Mesenchymal stem cell (in vitro differentiated cells and primary cell): ENCODE measurements at regions not wholly inside any gene's neighbourhood (a gene's known extent, or its start where the extent isn't known, plus 50 kb on each side); places are given as distances from the start of the nearest gene placed in this dataset.

Source experiments
- DNase-seq: peaks from one replicate; pipeline ENCODE4 v3.0.0-alpha.2; 2013
- H2AFZ ChIP-seq: one replicate; pipeline ENCODE4 v1.6.1; 2013; ENCODE audit warnings: low read depth, mild to moderate bottlenecking, control low read depth, inconsistent platforms, low read length, moderate library complexity
- H2AK5ac ChIP-seq: 2 replicates; pipeline ENCODE4 v1.6.1; 2013; ENCODE audit warnings: low read length, moderate library complexity, mild to moderate bottlenecking, inconsistent platforms; ENCODE audit not compliant: severe bottlenecking
- H2BK120ac ChIP-seq: one replicate; pipeline ENCODE4 v1.6.1; 2013; ENCODE audit warnings: low read depth, mild to moderate bottlenecking, inconsistent platforms, low read length, moderate library complexity
- H2BK12ac ChIP-seq, 2 experiments: one replicate each; pipeline ENCODE4 v1.6.1; 2013; ENCODE audit warnings: inconsistent platforms in 2 of 2, low read length in 2 of 2, mild to moderate bottlenecking in 2 of 2, moderate library complexity in 2 of 2, control low read depth in 1 of 2
- H2BK15ac ChIP-seq: one replicate; pipeline ENCODE4 v1.6.1; 2013; ENCODE audit warnings: mild to moderate bottlenecking, low read depth, inconsistent platforms; ENCODE audit not compliant: poor library complexity, severe bottlenecking
- H2BK5ac ChIP-seq: 2 replicates; pipeline ENCODE4 v1.6.1; 2013; ENCODE audit warnings: low read depth, mild to moderate bottlenecking, low read length, control low read depth, inconsistent platforms; ENCODE audit not compliant: poor library complexity, severe bottlenecking
- H3K14ac ChIP-seq, 2 experiments: one replicate each; pipeline ENCODE4 v1.6.1; 2013; ENCODE audit warnings: inconsistent platforms in 2 of 2, low read length in 2 of 2, control low read depth in 1 of 2, mild to moderate bottlenecking in 1 of 2, moderate library complexity in 1 of 2
- H3K18ac ChIP-seq, 2 experiments: one replicate each; pipeline ENCODE4 v1.6.1; 2013; ENCODE audit warnings: inconsistent platforms in 2 of 2, low read length in 2 of 2, control low read depth in 1 of 2, low read depth in 1 of 2, mild to moderate bottlenecking in 1 of 2
- H3K23ac ChIP-seq, 2 experiments: one replicate each; pipeline ENCODE4 v1.6.1; 2013; ENCODE audit warnings: inconsistent platforms in 2 of 2, low read length in 2 of 2, mild to moderate bottlenecking in 2 of 2, moderate library complexity in 2 of 2, control low read depth in 1 of 2
- H3K27ac ChIP-seq: 2 replicates; pipeline ENCODE4 v1.5.1; 2013; ENCODE audit warnings: mild to moderate bottlenecking, moderate library complexity, low read length, control low read depth, inconsistent platforms; ENCODE audit not compliant: poor library complexity, severe bottlenecking
- H3K27me3 ChIP-seq, 2 experiments: 2 replicates each; pipeline versions ENCODE4 v1.6.1 to v1.7.0; 2013; ENCODE audit warnings: low read length in 2 of 2, mild to moderate bottlenecking in 2 of 2, moderate library complexity in 2 of 2, control low read depth in 1 of 2, inconsistent platforms in 1 of 2; ENCODE audit not compliant: control insufficient read depth in 1 of 2, insufficient read depth in 1 of 2
- H3K36me3 ChIP-seq, 2 experiments: 2 replicates each; pipeline versions ENCODE4 v1.6.1 to v1.7.0; 2013; ENCODE audit warnings: low read length in 2 of 2, control low read depth in 1 of 2, inconsistent platforms in 1 of 2, low read depth in 1 of 2, mild to moderate bottlenecking in 1 of 2; ENCODE audit not compliant: insufficient read depth in 2 of 2, control insufficient read depth in 1 of 2
- H3K4ac ChIP-seq, 2 experiments: one replicate each; pipeline ENCODE4 v1.6.1; 2013; ENCODE audit warnings: inconsistent platforms in 2 of 2, low read length in 2 of 2, mild to moderate bottlenecking in 2 of 2, moderate library complexity in 2 of 2, control low read depth in 1 of 2, low read depth in 1 of 2
- H3K4me1 ChIP-seq: 2 replicates; pipeline ENCODE4 v1.6.1; 2013; ENCODE audit warnings: low read depth, low read length, control low read depth; ENCODE audit not compliant: control insufficient read depth, insufficient read depth
- H3K4me2 ChIP-seq: 2 replicates; pipeline ENCODE4 v1.6.1; 2013; ENCODE audit warnings: low read length, mild to moderate bottlenecking, inconsistent platforms; ENCODE audit not compliant: poor library complexity, severe bottlenecking
- H3K4me3 ChIP-seq, 2 experiments: 2 replicates each; pipeline versions ENCODE4 v1.5.1 to v1.7.0; 2013; ENCODE audit warnings: low read length in 2 of 2, mild to moderate bottlenecking in 2 of 2, control low read depth in 1 of 2, low read depth in 1 of 2; ENCODE audit not compliant: insufficient read depth in 1 of 2
- H3K79me1 ChIP-seq: replicated peaks from 2 replicates; pipeline ENCODE4 v1.6.1; 2013; ENCODE audit warnings: mild to moderate bottlenecking, control low read depth, low read length, inconsistent platforms; ENCODE audit not compliant: poor library complexity, severe bottlenecking
- H3K9ac ChIP-seq: 2 replicates; pipeline ENCODE4 v1.7.0; 2013; ENCODE audit warnings: mild to moderate bottlenecking, low read length, moderate library complexity
- H3K9me3 ChIP-seq: 2 replicates; pipeline ENCODE4 v1.7.0; 2013; ENCODE audit warnings: mild to moderate bottlenecking, low read length; ENCODE audit not compliant: control insufficient read depth
- H4K8ac ChIP-seq: one replicate; pipeline ENCODE4 v1.6.1; 2013; ENCODE audit warnings: inconsistent platforms, mild to moderate bottlenecking, low read length, moderate library complexity
- H4K91ac ChIP-seq: one replicate; pipeline ENCODE4 v1.6.1; 2013; ENCODE audit warnings: mild to moderate bottlenecking, low read length, inconsistent platforms
- WGBS: methylation state at CpG from one replicate; pipeline ENCODE4 v1.1.7; 2013; ENCODE audit warnings: mixed read lengths; 5-methylcytosine and 5-hydroxymethylcytosine counted together

GRCh38 chr20:24899153-24899552, 49.9 kb upstream of the CST7 start:
- H4K8ac ChIP-seq: no peak overlapping the region
- H3K4me2 ChIP-seq: no peak overlapping the region
- H3K27me3 ChIP-seq: peaks cover 0 to 4% of the 10 kb centered on the region in 2 experiments
- no peak overlapping the region for H3K27ac ChIP-seq
- 87% methylated on average over 2 of the region's 2 CpGs for WGBS
- H2AK5ac ChIP-seq: no peak overlapping the region
- H3K79me1 ChIP-seq: no peaks in the 10 kb centered on the region
- no peak overlapping the region for H2BK12ac ChIP-seq
- no peak overlapping the region for H3K4me3 ChIP-seq
- no peaks in the 10 kb centered on the region for H3K36me3 ChIP-seq
- H4K91ac ChIP-seq: no peak overlapping the region
- H3K14ac ChIP-seq: no peak overlapping the region
- H2AFZ ChIP-seq: no peak overlapping the region
- no peak overlapping the region for H3K23ac ChIP-seq
- DNase-seq: no peak
- H3K9ac ChIP-seq: no peak overlapping the region
- peaks cover 18% of the 10 kb centered on the region for H3K9me3 ChIP-seq
- no peak overlapping the region for H2BK15ac ChIP-seq
- H3K18ac ChIP-seq: no peak overlapping the region
- no peak overlapping the region for H2BK120ac ChIP-seq
- no peak overlapping the region for H3K4ac ChIP-seq
- no peaks in the 10 kb centered on the region for H3K4me1 ChIP-seq
- no peak overlapping the region for H2BK5ac ChIP-seq
